ENCODE measurements at regions not wholly inside any gene's neighbourhood (a gene's known extent, or its start where the extent isn't known, plus 50 kb on each side); places are given as distances from the start of the nearest gene placed in this dataset.

DNA sequence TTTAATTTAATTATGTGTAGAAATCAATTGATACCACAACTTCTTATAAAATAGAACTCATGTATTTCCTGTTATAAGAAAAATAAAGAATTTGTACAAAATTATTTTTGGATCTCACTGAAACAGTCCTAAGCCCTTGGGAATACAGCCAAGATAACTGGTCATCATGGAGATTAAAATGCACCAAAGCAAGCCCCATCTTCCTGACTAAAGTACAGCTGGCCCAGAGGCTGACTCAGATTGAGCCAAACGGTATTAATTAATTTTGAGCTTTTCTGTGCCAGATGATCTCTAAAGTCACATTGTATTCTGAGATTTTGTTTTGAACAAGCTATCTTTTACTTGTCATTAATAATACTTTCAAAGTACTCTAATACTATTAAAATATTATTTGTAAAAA, 978.5 kb downstream of the TBC1D32 start (continued):
- TF ChIP-seq TAF1 (IDR thresholded peaks at IDR 0.05; ENCODE audit: borderline replicate concordance, low read depth, low read length): no peak
- no peak for TF ChIP-seq RAD21 (IDR thresholded peaks at IDR 0.05; ENCODE audit: low read length)
- TF ChIP-seq TCF12 (IDR thresholded peaks at IDR 0.05): peak; percentile 90
- TF ChIP-seq, protein P1, sequence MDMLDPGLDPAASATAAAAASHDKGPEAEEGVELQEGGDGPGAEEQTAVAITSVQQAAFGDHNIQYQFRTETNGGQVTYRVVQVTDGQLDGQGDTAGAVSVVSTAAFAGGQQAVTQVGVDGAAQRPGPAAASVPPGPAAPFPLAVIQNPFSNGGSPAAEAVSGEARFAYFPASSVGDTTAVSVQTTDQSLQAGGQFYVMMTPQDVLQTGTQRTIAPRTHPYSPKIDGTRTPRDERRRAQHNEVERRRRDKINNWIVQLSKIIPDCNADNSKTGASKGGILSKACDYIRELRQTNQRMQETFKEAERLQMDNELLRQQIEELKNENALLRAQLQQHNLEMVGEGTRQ (IDR thresholded peaks at IDR 0.05; ENCODE audit: borderline replicate concordance, low read depth, low read length): no peak
- TF ChIP-seq EP300 (IDR thresholded peaks at IDR 0.05; ENCODE audit: borderline replicate concordance in 1 of 2, low read depth in 1 of 2, low read length in 1 of 2): peak; percentile 33 to 37; a peak in 1 of 4 replicates
- TF ChIP-seq POLR2AphosphoS5 (IDR thresholded peaks at IDR 0.05; ENCODE audit: low read depth, low read length): no peak
- no peak for TF ChIP-seq NRF1 (IDR thresholded peaks at IDR 0.05; ENCODE audit: low read depth, low read length)
- TF ChIP-seq GATA2 (CRISPR knock-in tag; IDR thresholded peaks at IDR 0.05): no peak

DNA sequence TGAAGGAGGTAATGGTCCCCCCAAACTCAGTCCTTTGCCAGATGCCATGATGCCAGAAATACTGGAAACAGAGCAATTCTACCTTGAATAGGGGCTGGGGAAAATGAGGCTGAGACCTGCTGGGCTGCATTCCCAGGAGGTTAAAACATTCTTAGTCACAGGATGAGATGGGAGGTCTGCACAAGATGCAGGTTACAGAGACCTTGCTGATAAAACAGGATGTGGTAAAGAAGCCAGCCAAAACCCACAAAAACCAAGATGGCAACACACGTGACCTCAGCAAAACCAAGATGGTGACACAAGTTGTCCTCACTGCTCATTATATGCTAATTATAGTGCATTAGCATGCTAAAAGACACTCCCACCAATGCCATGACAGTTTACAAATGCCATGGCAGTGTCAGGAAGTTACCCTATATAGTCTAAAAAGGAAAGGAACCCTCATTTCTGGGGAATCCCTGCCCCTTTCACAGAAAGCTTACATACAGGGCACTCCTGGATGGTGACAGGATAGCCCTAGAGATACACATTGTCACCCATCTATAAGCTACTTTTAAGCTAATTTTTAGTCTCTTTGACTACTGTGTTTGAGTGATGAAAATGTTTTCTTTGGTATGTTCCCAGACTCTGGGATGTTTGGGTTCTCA, 979.7 kb downstream of the TBC1D32 start:
- Histone ChIP-seq H3K4me3 (ENCODE audit: low read depth in 2 of 2, low read length in 1 of 2) (no peak overlapping the region), H3K9me2 (no peaks in the 10 kb centered on the region; the same call in 1 of the 2 replicates), H3K27ac (ENCODE audit: low read depth in 2 of 2, low read length in 1 of 2) (no peak overlapping the region), H3K9me3 (0 out of 2 replicates have a peak, but pooled peaks cover 1% of the 10 kb centered on the region), H3K4me1 (ENCODE audit: control insufficient read depth in 1 of 2, insufficient read depth in 2 of 2, low read depth in 1 of 2, low read length in 1 of 2) (peaks cover 0 to 3% of the 10 kb centered on the region in 2 experiments; a peak in 2 of 4 replicates), H3K79me2 (ENCODE audit: insufficient read depth) (no peaks in the 10 kb centered on the region), H3F3A (replicated peaks; ENCODE audit: insufficient read depth) (peaks cover 5% of the 10 kb centered on the region), H3K9ac (no peak overlapping the region), H3K27me3 (ENCODE audit: insufficient read depth) (no peaks in the 10 kb centered on the region), H2AFZ (ENCODE audit: low read depth) (no peak overlapping the region), H3K4me2 (no peak overlapping the region), H4K20me1 (ENCODE audit: insufficient read depth) (no peaks in the 10 kb centered on the region), H3K36me3 (replicated peaks in 1 of 2; ENCODE audit: control insufficient read depth in 1 of 2, insufficient read depth in 2 of 2, low read length in 1 of 2) (no peaks in the 10 kb centered on the region)
- WGBS (ENCODE audit: low lambda C conversion rate): 46% methylated on average over 1 of the region's 1 CpG
- POLR2A ChIA-PET: no interaction called here
- TF ChIP-seq RXRA (IDR thresholded peaks at IDR 0.05; ENCODE audit: borderline replicate concordance, low read depth) (no peak), NFIC (IDR thresholded peaks at IDR 0.05; ENCODE audit: borderline replicate concordance) (peak; percentile 40; the same call in 1 of the 2 replicates), TCF12 (IDR thresholded peaks at IDR 0.05) (peak; percentile 48; the same call in 1 of the 2 replicates), TEAD4 (IDR thresholded peaks at IDR 0.05; ENCODE audit: borderline replicate concordance, insufficient read depth) (0 out of 2 replicates have a peak, but pooled peaks have one; percentile 14)
- DNase-seq: no peak
- CTCF ChIA-PET: no interaction called here

DNA sequence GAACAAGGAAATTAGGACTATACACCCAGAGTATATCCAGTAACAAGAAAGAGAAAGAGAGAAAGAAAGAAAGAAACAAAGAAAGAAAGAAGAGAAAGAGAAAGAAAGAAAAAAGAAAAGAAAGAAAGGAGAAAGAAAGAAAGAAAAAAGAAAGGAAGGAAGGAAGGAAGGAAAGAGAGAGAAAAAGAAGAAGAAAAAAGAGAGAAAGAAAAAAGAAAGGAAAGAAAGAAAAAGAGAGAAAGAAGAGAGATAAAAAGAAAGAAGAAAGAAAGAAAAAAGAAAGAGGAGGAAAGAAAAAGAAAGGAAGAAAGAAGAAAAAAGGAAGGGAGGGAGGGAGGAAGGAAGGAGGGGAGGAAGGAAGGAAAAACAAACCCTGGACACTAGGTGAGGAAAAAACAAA, 981.8 kb downstream of the TBC1D32 start:
- H3K9me2 ChIP-seq: no peaks in the 10 kb centered on the region; the same call in 1 of the 2 replicates
- CTCF ChIA-PET: no interaction called here
- no peaks in the 10 kb centered on the region for H4K20me1 ChIP-seq (ENCODE audit: insufficient read depth)
- no peak overlapping the region for H3K27ac ChIP-seq (ENCODE audit: low read depth in 2 of 2, low read length in 1 of 2)
- no peaks in the 10 kb centered on the region for H3K9me3 ChIP-seq
- no peaks in the 10 kb centered on the region for H3K36me3 ChIP-seq (replicated peaks in 1 of 2; ENCODE audit: control insufficient read depth in 1 of 2, insufficient read depth in 2 of 2, low read length in 1 of 2)
- H3K9ac ChIP-seq: no peak overlapping the region
- no peaks in the 10 kb centered on the region; a peak in 2 of 4 replicates for H3K4me1 ChIP-seq (ENCODE audit: control insufficient read depth in 1 of 2, insufficient read depth in 2 of 2, low read depth in 1 of 2, low read length in 1 of 2)
- no peaks in the 10 kb centered on the region for H3K27me3 ChIP-seq (ENCODE audit: insufficient read depth)
- no peak for DNase-seq
- no peak overlapping the region for H2AFZ ChIP-seq (ENCODE audit: low read depth)
- no peak overlapping the region for H3K4me2 ChIP-seq
- TF ChIP-seq, protein P2, sequence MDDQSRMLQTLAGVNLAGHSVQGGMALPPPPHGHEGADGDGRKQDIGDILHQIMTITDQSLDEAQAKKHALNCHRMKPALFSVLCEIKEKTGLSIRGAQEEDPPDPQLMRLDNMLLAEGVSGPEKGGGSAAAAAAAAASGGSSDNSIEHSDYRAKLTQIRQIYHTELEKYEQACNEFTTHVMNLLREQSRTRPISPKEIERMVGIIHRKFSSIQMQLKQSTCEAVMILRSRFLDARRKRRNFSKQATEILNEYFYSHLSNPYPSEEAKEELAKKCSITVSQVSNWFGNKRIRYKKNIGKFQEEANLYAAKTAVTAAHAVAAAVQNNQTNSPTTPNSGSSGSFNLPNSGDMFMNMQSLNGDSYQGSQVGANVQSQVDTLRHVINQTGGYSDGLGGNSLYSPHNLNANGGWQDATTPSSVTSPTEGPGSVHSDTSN (IDR thresholded peaks at IDR 0.05): no peak
- TF ChIP-seq EZH2phosphoT487 (IDR thresholded peaks at IDR 0.05; ENCODE audit: borderline replicate concordance, low read depth) (no peak), RFX5 (IDR thresholded peaks at IDR 0.05; ENCODE audit: low read length) (no peak), MEF2A (IDR thresholded peaks at IDR 0.05; ENCODE audit: borderline replicate concordance, low read depth) (no peak), FOSL2 (IDR thresholded peaks at IDR 0.05; ENCODE audit: borderline replicate concordance, low read depth) (no peak)
- TF ChIP-seq, protein P3, sequence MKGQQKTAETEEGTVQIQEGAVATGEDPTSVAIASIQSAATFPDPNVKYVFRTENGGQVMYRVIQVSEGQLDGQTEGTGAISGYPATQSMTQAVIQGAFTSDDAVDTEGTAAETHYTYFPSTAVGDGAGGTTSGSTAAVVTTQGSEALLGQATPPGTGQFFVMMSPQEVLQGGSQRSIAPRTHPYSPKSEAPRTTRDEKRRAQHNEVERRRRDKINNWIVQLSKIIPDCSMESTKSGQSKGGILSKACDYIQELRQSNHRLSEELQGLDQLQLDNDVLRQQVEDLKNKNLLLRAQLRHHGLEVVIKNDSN (IDR thresholded peaks at IDR 0.05; ENCODE audit: borderline replicate concordance, low read depth): no peak
- peaks cover 5% of the 10 kb centered on the region for H3F3A ChIP-seq (replicated peaks; ENCODE audit: insufficient read depth)
- POLR2A ChIA-PET: no interaction called here
- H3K79me2 ChIP-seq (ENCODE audit: insufficient read depth): no peaks in the 10 kb centered on the region
- no peak overlapping the region for H3K4me3 ChIP-seq (ENCODE audit: low read depth in 2 of 2, low read length in 1 of 2)
